ENCODE measurements at regions not wholly inside any gene's neighbourhood (a gene's known extent, or its start where the extent isn't known, plus 50 kb on each side); places are given as distances from the start of the nearest gene placed in this dataset.

GRCh38 chr9:89753472-89754055, 148.8 kb downstream of the GADD45G start:
- H3K4me3 Mint-ChIP-seq: no peak overlapping the region
- intact Hi-C loops (cut with micrococcal nuclease): loop anchor here (1.0 kb wide), 1 partner anchor 22 kb away; no protein-coding TSS in a partner anchor

GRCh38 chr9:89754193-89754592, 149.4 kb downstream of the GADD45G start:
- no peaks in the 10 kb centered on the region for H3K36me3 Mint-ChIP-seq (ENCODE audit: low read depth)
- no peak overlapping the region for H3K4me3 Mint-ChIP-seq
- intact Hi-C loops (cut with micrococcal nuclease): no loop called here
- peaks cover 17% of the 10 kb centered on the region for H3K27me3 Mint-ChIP-seq
- H3K4me1 Mint-ChIP-seq (ENCODE audit: low read depth): peaks cover 7% of the 10 kb centered on the region
- no peaks in the 10 kb centered on the region for H3K9me3 Mint-ChIP-seq
- no peak overlapping the region for H3K27ac Mint-ChIP-seq

More at GRCh38 chr9:89753472-89754055, 148.8 kb downstream of the GADD45G start:
- Mint-ChIP-seq H3K9me3 (no peaks in the 10 kb centered on the region), H3K27me3 (peaks cover 14% of the 10 kb centered on the region), H3K36me3 (ENCODE audit: low read depth) (no peaks in the 10 kb centered on the region), H3K27ac (no peak overlapping the region), H3K4me1 (ENCODE audit: low read depth) (peaks cover 7% of the 10 kb centered on the region)

GRCh38 chr9:89755821-89756220, 151.0 kb downstream of the GADD45G start:
- H3K27me3 Mint-ChIP-seq: peaks cover 20% of the 10 kb centered on the region

GRCh38 chr9:89756891-89757537, 152.2 kb downstream of the GADD45G start:
- no peaks in the 10 kb centered on the region for H3K9me3 Mint-ChIP-seq
- H3K4me1 Mint-ChIP-seq (ENCODE audit: low read depth): peaks cover 7% of the 10 kb centered on the region
- no peak overlapping the region for H3K4me3 Mint-ChIP-seq

More at GRCh38 chr9:89755821-89756220, 151.0 kb downstream of the GADD45G start:
- intact Hi-C loops (cut with micrococcal nuclease): no loop called here
- H3K4me1 Mint-ChIP-seq (ENCODE audit: low read depth): peaks cover 7% of the 10 kb centered on the region
- no peak overlapping the region for H3K4me3 Mint-ChIP-seq
- H3K27ac Mint-ChIP-seq: no peak overlapping the region
- no peaks in the 10 kb centered on the region for H3K36me3 Mint-ChIP-seq (ENCODE audit: low read depth)
- H3K9me3 Mint-ChIP-seq: no peaks in the 10 kb centered on the region

GRCh38 chr9:89757776-89758528, 153.1 kb downstream of the GADD45G start:
- Mint-ChIP-seq H3K4me1 (ENCODE audit: low read depth) (peaks cover 12% of the 10 kb centered on the region), H3K9me3 (no peaks in the 10 kb centered on the region), H3K4me3 (no peak overlapping the region), H3K36me3 (ENCODE audit: low read depth) (no peaks in the 10 kb centered on the region), H3K27me3 (peaks cover 23% of the 10 kb centered on the region), H3K27ac (no peak overlapping the region)
- intact Hi-C loops (cut with micrococcal nuclease): no loop called here

More at GRCh38 chr9:89756891-89757537, 152.2 kb downstream of the GADD45G start:
- H3K36me3 Mint-ChIP-seq (ENCODE audit: low read depth): no peaks in the 10 kb centered on the region
- H3K27ac Mint-ChIP-seq: no peak overlapping the region
- H3K27me3 Mint-ChIP-seq: peaks cover 22% of the 10 kb centered on the region
- intact Hi-C loops (cut with micrococcal nuclease): no loop called here

GRCh38 chr9:89759572-89759971, 154.8 kb downstream of the GADD45G start:
- Mint-ChIP-seq H3K36me3 (ENCODE audit: low read depth) (no peaks in the 10 kb centered on the region), H3K27ac (no peak overlapping the region), H3K4me3 (no peak overlapping the region), H3K4me1 (ENCODE audit: low read depth) (peaks cover 9% of the 10 kb centered on the region), H3K9me3 (no peaks in the 10 kb centered on the region), H3K27me3 (peaks cover 30% of the 10 kb centered on the region)
- intact Hi-C loops (cut with micrococcal nuclease): no loop called here

GRCh38 chr9:89760123-89760522, 155.3 kb downstream of the GADD45G start:
- H3K9me3 Mint-ChIP-seq: no peaks in the 10 kb centered on the region
- intact Hi-C loops (cut with micrococcal nuclease): no loop called here

GRCh38 chr9:89764217-89764616, 159.4 kb downstream of the GADD45G start:
- Mint-ChIP-seq H3K36me3 (ENCODE audit: low read depth) (no peaks in the 10 kb centered on the region), H3K4me3 (no peak overlapping the region), H3K27me3 (peaks cover 44% of the 10 kb centered on the region), H3K27ac (no peak overlapping the region), H3K4me1 (ENCODE audit: low read depth) (peaks cover 8% of the 10 kb centered on the region), H3K9me3 (no peaks in the 10 kb centered on the region)
- intact Hi-C loops (cut with micrococcal nuclease): no loop called here

More at GRCh38 chr9:89760123-89760522, 155.3 kb downstream of the GADD45G start:
- Mint-ChIP-seq H3K36me3 (ENCODE audit: low read depth) (no peaks in the 10 kb centered on the region), H3K27me3 (peaks cover 30% of the 10 kb centered on the region), H3K4me3 (no peak overlapping the region), H3K4me1 (ENCODE audit: low read depth) (peaks cover 8% of the 10 kb centered on the region), H3K27ac (no peak overlapping the region)

GRCh38 chr9:89765211-89765946, 160.6 kb downstream of the GADD45G start:
- H3K9me3 Mint-ChIP-seq: no peaks in the 10 kb centered on the region
- no peak overlapping the region for H3K4me3 Mint-ChIP-seq
- H3K4me1 Mint-ChIP-seq (ENCODE audit: low read depth): peaks cover 12% of the 10 kb centered on the region
- H3K27ac Mint-ChIP-seq: no peak overlapping the region
- H3K36me3 Mint-ChIP-seq (ENCODE audit: low read depth): no peaks in the 10 kb centered on the region
- intact Hi-C loops (cut with micrococcal nuclease): no loop called here
- peaks cover 43% of the 10 kb centered on the region for H3K27me3 Mint-ChIP-seq

- H3K4me1 Mint-ChIP-seq (ENCODE audit: low read depth): peaks cover 23% of the 10 kb centered on the region
- intact Hi-C loops (cut with micrococcal nuclease): no loop called here
- no peaks in the 10 kb centered on the region for H3K9me3 Mint-ChIP-seq
Observed at GRCh38 chr9:89766991-89767390, 162.2 kb downstream of the GADD45G start.

GRCh38 chr9:89768051-89768450, 163.2 kb downstream of the GADD45G start:
- Mint-ChIP-seq H3K36me3 (ENCODE audit: low read depth) (no peaks in the 10 kb centered on the region), H3K4me3 (no peak overlapping the region), H3K9me3 (no peaks in the 10 kb centered on the region), H3K27ac (no peak overlapping the region), H3K4me1 (ENCODE audit: low read depth) (peaks cover 16% of the 10 kb centered on the region), H3K27me3 (peaks cover 53% of the 10 kb centered on the region)
- intact Hi-C loops (cut with micrococcal nuclease): no loop called here

More at GRCh38 chr9:89766991-89767390, 162.2 kb downstream of the GADD45G start:
- no peak overlapping the region for H3K4me3 Mint-ChIP-seq
- no peaks in the 10 kb centered on the region for H3K36me3 Mint-ChIP-seq (ENCODE audit: low read depth)
- peaks cover 47% of the 10 kb centered on the region for H3K27me3 Mint-ChIP-seq
- H3K27ac Mint-ChIP-seq: no peak overlapping the region

GRCh38 chr9:89768650-89769071, 163.8 kb downstream of the GADD45G start:
- Mint-ChIP-seq H3K9me3 (no peaks in the 10 kb centered on the region), H3K36me3 (ENCODE audit: low read depth) (no peaks in the 10 kb centered on the region), H3K27ac (no peak overlapping the region), H3K27me3 (peaks cover 54% of the 10 kb centered on the region), H3K4me1 (ENCODE audit: low read depth) (peaks cover 14% of the 10 kb centered on the region), H3K4me3 (no peak overlapping the region)
- intact Hi-C loops (cut with micrococcal nuclease): no loop called here

GRCh38 chr9:89770531-89771174, 165.8 kb downstream of the GADD45G start:
- Mint-ChIP-seq H3K27me3 (peaks cover 59% of the 10 kb centered on the region), H3K9me3 (no peaks in the 10 kb centered on the region), H3K27ac (no peak overlapping the region), H3K4me1 (ENCODE audit: low read depth) (peaks cover 14% of the 10 kb centered on the region), H3K4me3 (no peak overlapping the region), H3K36me3 (ENCODE audit: low read depth) (no peaks in the 10 kb centered on the region)
- intact Hi-C loops (cut with micrococcal nuclease): no loop called here

All from dendritic cell treated with granulocyte-macrophage colony-stimulating factor and Interleukin-4, amounts not matched to agents 40 ng/mL and 50 ng/mL, for 4 days (primary cell).